CD4-positive, alpha-beta T cell treated with Interleukin-2 at 100 ng/mL for 4 hours (primary cell): ENCODE measurements at regions not wholly inside any gene's neighbourhood (a gene's known extent, or its start where the extent isn't known, plus 50 kb on each side); places are given as distances from the start of the nearest gene placed in this dataset.
"Not testable (repeated sequence)": the region's sequence is repeated elsewhere in the genome, so short reads cannot be mapped to it uniquely, and the experiment has no call there.

Experiments used
- DNase-seq: peaks from one replicate; pipeline ENCODE4 v3.0.0-alpha.2; 2020; ENCODE audit warnings: low spot score

GRCh38 chr12:88889326-88890110, 309.2 kb upstream of the KITLG start:
- no peak for DNase-seq

GRCh38 chr12:88884600-88884999, 304.3 kb upstream of the KITLG start:
- DNase-seq: no peak

- no peak for DNase-seq
Measured at GRCh38 chr12:88882662-88883061, 302.4 kb upstream of the KITLG start.

- DNase-seq: no peak
Measured at GRCh38 chr12:88880051-88880450, 299.8 kb upstream of the KITLG start.

GRCh38 chr12:88878295-88878694, 298.0 kb upstream of the KITLG start:
- no peak for DNase-seq

GRCh38 chr12:88876857-88877256, 296.6 kb upstream of the KITLG start:
- no peak for DNase-seq

- DNase-seq: no peak
Measured at GRCh38 chr12:88870000-88870737, 289.9 kb upstream of the KITLG start.

GRCh38 chr12:88868050-88868449, 287.8 kb upstream of the KITLG start:
- no peak for DNase-seq

GRCh38 chr12:88867510-88867909, 287.2 kb upstream of the KITLG start:
- no peak for DNase-seq

- DNase-seq: no peak
Measured at GRCh38 chr12:88866881-88867280, 286.6 kb upstream of the KITLG start.

- no peak for DNase-seq
Measured at GRCh38 chr12:88865537-88865936, 285.3 kb upstream of the KITLG start.

GRCh38 chr12:88860851-88861250, 280.6 kb upstream of the KITLG start:
- no peak for DNase-seq

- no peak for DNase-seq
Measured at GRCh38 chr12:88856201-88856600, 275.9 kb upstream of the KITLG start.

- no peak for DNase-seq
Measured at GRCh38 chr12:88855301-88855700, 275.0 kb upstream of the KITLG start.

- no peak for DNase-seq
Measured at GRCh38 chr12:88854260-88854659, 274.0 kb upstream of the KITLG start.

GRCh38 chr12:88847246-88847645, 267.0 kb upstream of the KITLG start:
- DNase-seq: not testable (repeated sequence)

- no peak for DNase-seq
Measured at GRCh38 chr12:88844426-88844825, 264.2 kb upstream of the KITLG start.

GRCh38 chr12:88842314-88842713, 262.0 kb upstream of the KITLG start:
- no peak for DNase-seq

- DNase-seq: no peak
Measured at GRCh38 chr12:88839486-88839885, 259.2 kb upstream of the KITLG start.

- DNase-seq: no peak
Measured at GRCh38 chr12:88836156-88836555, 255.9 kb upstream of the KITLG start.

- no peak for DNase-seq
Measured at GRCh38 chr12:88834226-88834625, 254.0 kb upstream of the KITLG start.

GRCh38 chr12:88833641-88834116, 253.4 kb upstream of the KITLG start:
- no peak for DNase-seq

- not testable (repeated sequence) for DNase-seq
Measured at GRCh38 chr12:88828537-88828936, 248.3 kb upstream of the KITLG start.
